Activated naive CD8-positive, alpha-beta T cell (primary cell): ENCODE measurements at regions not wholly inside any gene's neighbourhood (a gene's known extent, or its start where the extent isn't known, plus 50 kb on each side); places are given as distances from the start of the nearest gene placed in this dataset.

Experiments
- H3K27ac Mint-ChIP-seq: one replicate; pipeline ENCODE4 v1.8.0; 2021; ENCODE audit warnings: mixed read lengths
- H3K27me3 Mint-ChIP-seq: one replicate; pipeline ENCODE4 v1.8.0; 2021; ENCODE audit warnings: mixed read lengths
- H3K36me3 Mint-ChIP-seq: one replicate; pipeline ENCODE4 v1.8.0; 2021; ENCODE audit warnings: mixed read lengths
- H3K4me1 Mint-ChIP-seq: one replicate; pipeline ENCODE4 v1.8.0; 2021; ENCODE audit warnings: low read depth, mixed read lengths
- H3K4me3 Mint-ChIP-seq: one replicate; pipeline ENCODE4 v1.8.0; 2021; ENCODE audit warnings: mild to moderate bottlenecking, mixed read lengths
- H3K9me3 Mint-ChIP-seq: one replicate; pipeline ENCODE4 v1.8.0; 2021; ENCODE audit warnings: low read depth, mixed read lengths

DNA sequence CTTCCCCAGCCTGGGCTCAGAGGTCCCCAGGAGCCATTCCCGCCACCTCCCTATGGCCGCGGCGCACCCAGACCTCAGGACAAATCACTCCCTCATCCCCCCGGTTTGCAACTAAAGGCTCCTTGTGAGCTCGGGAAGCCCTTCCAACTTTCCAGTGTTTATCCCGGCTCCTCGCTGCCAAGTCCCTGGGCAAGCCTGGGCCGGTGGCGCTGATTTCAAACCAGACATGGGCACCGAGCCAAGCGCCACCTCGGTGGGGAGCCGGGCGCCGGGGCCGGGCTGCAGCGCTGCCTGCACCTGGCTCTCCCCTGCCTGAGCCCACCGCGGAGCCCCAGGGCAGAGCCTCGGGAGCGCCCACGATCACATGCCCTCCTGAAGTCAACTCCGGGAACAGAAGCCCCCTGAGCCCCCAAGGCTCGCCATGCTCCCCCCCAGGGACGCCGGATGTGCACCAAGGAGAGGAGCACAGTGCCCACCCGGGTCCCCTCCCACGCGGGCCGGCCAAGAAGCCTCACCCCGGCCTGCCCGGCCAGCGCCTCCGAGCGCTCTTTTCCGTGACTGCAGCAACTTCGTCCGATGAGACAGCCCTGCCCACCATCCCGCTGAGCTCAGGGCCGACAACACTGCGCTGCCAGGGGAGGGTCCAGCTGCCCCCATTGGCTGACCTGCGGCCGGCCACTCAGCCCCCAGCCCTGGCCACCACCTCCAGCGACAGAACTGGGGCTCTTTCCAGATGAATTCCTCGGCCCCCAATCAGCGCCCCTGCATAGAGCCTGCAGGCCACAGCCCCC is 50.0 kb downstream of the NCOR2 start:
- no peaks in the 10 kb centered on the region for H3K9me3 Mint-ChIP-seq
- H3K36me3 Mint-ChIP-seq, result peaks cover 8% of the 10 kb centered on the region
- H3K27me3 Mint-ChIP-seq, result no peaks in the 10 kb centered on the region
- H3K4me1 Mint-ChIP-seq, result peaks cover 32% of the 10 kb centered on the region
- no peak overlapping the region for H3K4me3 Mint-ChIP-seq
- no peak overlapping the region for H3K27ac Mint-ChIP-seq

DNA sequence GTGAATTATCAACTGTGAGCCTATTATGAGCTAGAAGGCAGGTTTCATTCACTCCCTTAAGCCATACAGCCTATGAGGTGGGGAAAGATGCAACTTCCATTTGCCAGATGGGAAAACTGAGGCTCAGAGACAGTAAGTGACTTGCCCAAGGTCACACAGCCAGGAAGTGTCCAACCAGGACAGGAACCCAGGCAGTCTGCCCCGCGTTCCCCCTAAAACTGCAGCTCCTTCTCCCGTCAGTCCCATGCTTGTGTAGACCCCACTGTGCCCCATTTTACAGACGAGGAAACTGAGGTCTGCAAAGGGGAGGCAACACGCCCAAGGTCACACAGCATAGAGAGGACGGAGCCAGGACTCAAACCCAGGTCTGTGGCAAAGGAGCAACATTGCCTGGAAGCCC is 50.6 kb downstream of the NCOR2 start:
- Mint-ChIP-seq H3K4me3 (no peak overlapping the region), H3K27ac (no peak overlapping the region), H3K4me1 (peaks cover 28% of the 10 kb centered on the region), H3K36me3 (peaks cover 5% of the 10 kb centered on the region), H3K9me3 (no peaks in the 10 kb centered on the region), H3K27me3 (no peaks in the 10 kb centered on the region)

DNA sequence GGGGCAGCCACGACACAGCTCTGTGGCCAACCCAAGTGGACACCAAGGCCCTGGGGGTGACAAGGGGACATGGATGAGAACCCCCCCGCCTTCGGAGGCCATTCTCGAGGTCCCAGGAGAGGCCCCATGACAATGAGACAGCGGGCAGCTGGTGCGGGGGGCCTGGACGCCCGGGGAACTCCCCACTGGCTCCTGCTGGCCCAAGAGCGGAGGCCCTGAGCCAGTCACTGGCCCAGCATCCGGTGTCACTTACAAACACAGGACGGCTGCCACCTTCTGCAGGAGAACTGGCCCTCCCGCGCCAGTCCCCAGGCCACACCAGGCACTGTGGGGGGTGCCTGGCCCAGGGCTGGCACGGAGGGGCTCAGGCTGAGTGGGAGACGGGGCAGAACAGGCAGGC is 51.4 kb downstream of the NCOR2 start:
- Mint-ChIP-seq H3K4me3 (no peak overlapping the region), H3K27me3 (no peaks in the 10 kb centered on the region), H3K36me3 (peaks cover 5% of the 10 kb centered on the region), H3K4me1 (peaks cover 21% of the 10 kb centered on the region), H3K9me3 (no peaks in the 10 kb centered on the region), H3K27ac (no peak overlapping the region)

GRCh38 chr12:124514996-124515932 is 52.1 kb downstream of the NCOR2 start:
- H3K27ac Mint-ChIP-seq, result no peak overlapping the region
- peaks cover 23% of the 10 kb centered on the region for H3K4me1 Mint-ChIP-seq
- no peaks in the 10 kb centered on the region for H3K9me3 Mint-ChIP-seq
- H3K27me3 Mint-ChIP-seq, result no peaks in the 10 kb centered on the region
- no peak overlapping the region for H3K4me3 Mint-ChIP-seq
- H3K36me3 Mint-ChIP-seq, result peaks cover 5% of the 10 kb centered on the region

- Mint-ChIP-seq H3K27ac (no peak overlapping the region), H3K4me1 (peaks cover 22% of the 10 kb centered on the region), H3K9me3 (no peaks in the 10 kb centered on the region)
Observed at GRCh38 chr12:124514145-124514995, 53.0 kb downstream of the NCOR2 start.

GRCh38 chr12:124513297-124513867 is 54.0 kb downstream of the NCOR2 start:
- H3K4me1 Mint-ChIP-seq, result peaks cover 20% of the 10 kb centered on the region
- H3K27me3 Mint-ChIP-seq, result no peaks in the 10 kb centered on the region

More at GRCh38 chr12:124514145-124514995, 53.0 kb downstream of the NCOR2 start:
- Mint-ChIP-seq H3K36me3 (peaks cover 5% of the 10 kb centered on the region), H3K27me3 (no peaks in the 10 kb centered on the region), H3K4me3 (no peak overlapping the region)

GRCh38 chr12:124512667-124513296 is 54.6 kb downstream of the NCOR2 start:
- Mint-ChIP-seq H3K27ac (no peak overlapping the region), H3K36me3 (peaks cover 5% of the 10 kb centered on the region), H3K4me1 (peaks cover 19% of the 10 kb centered on the region), H3K27me3 (no peaks in the 10 kb centered on the region), H3K4me3 (no peak overlapping the region), H3K9me3 (no peaks in the 10 kb centered on the region)

More at GRCh38 chr12:124513297-124513867, 54.0 kb downstream of the NCOR2 start:
- H3K9me3 Mint-ChIP-seq, result no peaks in the 10 kb centered on the region
- H3K36me3 Mint-ChIP-seq, result peaks cover 5% of the 10 kb centered on the region
- H3K27ac Mint-ChIP-seq, result no peak overlapping the region
- no peak overlapping the region for H3K4me3 Mint-ChIP-seq

DNA sequence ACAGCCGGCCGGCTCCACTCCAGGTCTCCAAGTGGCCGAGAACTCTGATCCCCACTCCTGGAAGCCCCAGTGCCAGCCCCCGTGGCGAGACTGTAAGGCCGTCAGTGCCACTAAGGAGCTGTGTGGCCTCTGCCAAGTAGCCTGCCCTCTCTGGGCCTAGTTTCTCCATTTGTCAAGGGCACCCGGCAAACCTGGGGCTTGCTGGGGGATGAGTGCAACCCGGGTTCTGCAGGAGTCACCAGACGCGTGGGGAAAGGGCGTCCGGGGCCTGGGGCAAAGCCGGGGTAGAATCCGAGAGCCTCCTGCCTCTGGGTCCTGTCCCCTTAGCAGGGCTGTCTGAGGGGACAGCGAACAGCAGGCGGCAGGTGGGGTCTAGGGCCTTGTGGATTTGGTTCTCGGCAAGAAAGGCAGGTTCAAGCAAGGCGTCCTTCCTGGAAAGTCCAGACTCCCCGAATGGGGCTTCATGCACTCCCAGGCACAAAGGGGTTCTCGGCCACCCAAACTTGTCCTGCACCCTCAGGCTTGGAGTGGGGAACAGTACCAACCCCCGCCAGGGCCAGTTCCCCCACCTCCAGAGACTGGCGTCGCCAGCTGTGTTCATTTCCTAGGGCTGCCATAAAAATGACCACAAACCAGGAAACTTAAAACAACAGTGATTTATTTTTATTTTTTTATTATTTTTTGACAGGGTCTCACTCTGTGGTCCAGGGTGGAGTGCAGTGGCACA is 56.0 kb downstream of the NCOR2 start:
- H3K36me3 Mint-ChIP-seq, result peaks cover 5% of the 10 kb centered on the region
- H3K27me3 Mint-ChIP-seq, result no peaks in the 10 kb centered on the region
- no peak overlapping the region for H3K27ac Mint-ChIP-seq
- H3K4me1 Mint-ChIP-seq, result peaks cover 22% of the 10 kb centered on the region
- no peaks in the 10 kb centered on the region for H3K9me3 Mint-ChIP-seq
- H3K4me3 Mint-ChIP-seq, result no peak overlapping the region

- Mint-ChIP-seq H3K27me3 (no peaks in the 10 kb centered on the region), H3K9me3 (no peaks in the 10 kb centered on the region), H3K36me3 (peaks cover 3% of the 10 kb centered on the region), H3K27ac (no peak overlapping the region), H3K4me1 (peaks cover 21% of the 10 kb centered on the region), H3K4me3 (no peak overlapping the region)
Observed at GRCh38 chr12:124510301-124510970, 57.0 kb downstream of the NCOR2 start.

- H3K27ac Mint-ChIP-seq, result no peak overlapping the region
- H3K9me3 Mint-ChIP-seq, result no peaks in the 10 kb centered on the region
- no peaks in the 10 kb centered on the region for H3K36me3 Mint-ChIP-seq
- H3K4me3 Mint-ChIP-seq, result no peak overlapping the region
- peaks cover 21% of the 10 kb centered on the region for H3K4me1 Mint-ChIP-seq
- no peaks in the 10 kb centered on the region for H3K27me3 Mint-ChIP-seq
Observed at GRCh38 chr12:124509676-124510300, 57.6 kb downstream of the NCOR2 start.

DNA sequence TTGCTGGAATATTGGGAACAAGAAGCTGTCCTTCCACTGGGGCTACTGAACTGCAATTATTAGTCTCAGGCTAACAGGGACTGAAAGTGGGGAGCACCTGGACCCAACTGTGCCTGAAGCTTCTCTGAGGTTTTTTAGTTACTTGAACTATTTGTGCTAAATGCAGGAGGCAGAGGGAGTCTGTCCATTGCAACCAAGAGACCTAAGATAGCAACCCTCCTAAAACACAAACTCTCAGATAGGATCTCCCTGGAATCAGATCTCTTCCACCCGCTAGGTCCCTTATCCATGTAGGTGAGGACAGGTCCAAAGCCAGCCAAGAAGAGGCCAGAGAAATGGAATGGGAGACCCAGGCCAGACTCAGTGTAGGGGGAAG is 58.1 kb downstream of the NCOR2 start:
- Mint-ChIP-seq H3K36me3 (no peaks in the 10 kb centered on the region), H3K27me3 (no peaks in the 10 kb centered on the region), H3K4me1 (peaks cover 21% of the 10 kb centered on the region), H3K4me3 (no peak overlapping the region), H3K9me3 (no peaks in the 10 kb centered on the region), H3K27ac (no peak overlapping the region)

DNA sequence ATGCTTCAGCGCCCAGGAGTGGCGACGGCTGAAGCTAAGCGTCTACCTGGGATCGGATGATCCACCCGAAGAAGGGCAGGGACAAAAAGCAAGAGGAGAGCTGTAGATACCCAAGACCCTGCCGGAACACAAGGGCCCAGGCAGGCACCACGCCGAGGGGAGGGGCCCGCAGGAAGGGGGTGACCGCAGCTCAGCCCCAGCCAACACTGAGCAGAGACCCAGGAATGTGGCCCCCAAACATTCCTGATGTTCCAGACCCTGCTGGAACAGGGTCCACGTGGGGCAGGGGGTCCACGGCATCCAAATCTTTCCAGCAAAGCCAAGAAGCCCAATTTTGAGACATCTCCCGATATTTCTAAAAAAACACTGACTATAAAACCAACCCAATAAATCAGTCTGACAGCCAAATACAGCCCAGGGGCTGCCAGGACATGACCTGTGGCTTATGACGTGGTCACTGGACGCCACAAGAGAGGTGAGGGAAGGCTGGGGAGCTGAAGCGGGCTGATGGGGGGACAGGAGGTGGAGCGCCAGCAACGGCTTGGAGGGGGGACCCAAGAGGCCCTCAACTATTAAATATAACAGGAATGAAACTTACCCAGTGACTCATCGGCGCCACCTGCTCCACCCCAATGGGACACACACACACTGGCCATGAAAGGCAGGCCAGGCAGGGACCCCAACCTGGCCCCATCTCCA is 58.9 kb downstream of the NCOR2 start:
- H3K9me3 Mint-ChIP-seq, result no peaks in the 10 kb centered on the region
- peaks cover 19% of the 10 kb centered on the region for H3K4me1 Mint-ChIP-seq
- no peaks in the 10 kb centered on the region for H3K27me3 Mint-ChIP-seq
- H3K27ac Mint-ChIP-seq, result no peak overlapping the region
- no peak overlapping the region for H3K4me3 Mint-ChIP-seq
- no peaks in the 10 kb centered on the region for H3K36me3 Mint-ChIP-seq
